SU-DHL-6 (cell line): ENCODE measurements at regions not wholly inside any gene's neighbourhood (a gene's known extent, or its start where the extent isn't known, plus 50 kb on each side); places are given as distances from the start of the nearest gene placed in this dataset.

Source experiments
- EZH2phosphoT487 ChIP-seq: fragments of 200-600 bp; sonication (generic), shearing (Covaris generic); conservative IDR thresholded peaks from 2 replicates; pipeline ENCODE4 v1.6.1; 2018; ENCODE audit warnings: mild to moderate bottlenecking, antibody characterized with exemption, low read length, moderate library complexity, mixed read lengths
- TF ChIP-seq, protein P1 (sequence below): fragments of 200-600 bp; sonication (generic); IDR thresholded peaks from one replicate; pipeline ENCODE4 v1.5.1; 2017; ENCODE audit warnings: antibody characterized with exemption, mild to moderate bottlenecking, low read length, moderate library complexity; ENCODE audit not compliant: insufficient read depth, poor library complexity, severe bottlenecking

DNA sequence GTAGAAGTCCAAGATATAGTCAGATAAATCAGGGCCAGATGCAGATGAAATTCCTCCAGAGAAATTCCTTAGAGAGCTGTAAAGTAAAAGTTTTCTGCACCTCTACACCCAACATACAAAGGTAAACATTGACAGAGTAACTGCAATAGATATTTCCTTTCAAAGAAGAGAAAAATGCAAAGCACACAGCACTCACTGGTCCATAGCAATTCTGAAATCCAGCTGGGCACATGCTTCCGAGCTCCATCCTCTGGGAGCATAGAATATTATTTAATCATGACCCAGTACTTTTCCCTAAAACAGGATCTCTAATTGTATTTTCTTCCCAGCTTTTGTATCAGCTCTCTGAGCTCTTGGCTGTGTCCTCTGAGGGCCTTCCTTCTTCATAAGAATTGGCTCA is 239.5 kb upstream of the IRX3 start:
- TF ChIP-seq, protein P1, sequence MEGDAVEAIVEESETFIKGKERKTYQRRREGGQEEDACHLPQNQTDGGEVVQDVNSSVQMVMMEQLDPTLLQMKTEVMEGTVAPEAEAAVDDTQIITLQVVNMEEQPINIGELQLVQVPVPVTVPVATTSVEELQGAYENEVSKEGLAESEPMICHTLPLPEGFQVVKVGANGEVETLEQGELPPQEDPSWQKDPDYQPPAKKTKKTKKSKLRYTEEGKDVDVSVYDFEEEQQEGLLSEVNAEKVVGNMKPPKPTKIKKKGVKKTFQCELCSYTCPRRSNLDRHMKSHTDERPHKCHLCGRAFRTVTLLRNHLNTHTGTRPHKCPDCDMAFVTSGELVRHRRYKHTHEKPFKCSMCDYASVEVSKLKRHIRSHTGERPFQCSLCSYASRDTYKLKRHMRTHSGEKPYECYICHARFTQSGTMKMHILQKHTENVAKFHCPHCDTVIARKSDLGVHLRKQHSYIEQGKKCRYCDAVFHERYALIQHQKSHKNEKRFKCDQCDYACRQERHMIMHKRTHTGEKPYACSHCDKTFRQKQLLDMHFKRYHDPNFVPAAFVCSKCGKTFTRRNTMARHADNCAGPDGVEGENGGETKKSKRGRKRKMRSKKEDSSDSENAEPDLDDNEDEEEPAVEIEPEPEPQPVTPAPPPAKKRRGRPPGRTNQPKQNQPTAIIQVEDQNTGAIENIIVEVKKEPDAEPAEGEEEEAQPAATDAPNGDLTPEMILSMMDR = no peak
- TF ChIP-seq EZH2phosphoT487 = no peak
